ENCODE measurements at regions not wholly inside any gene's neighbourhood (a gene's known extent, or its start where the extent isn't known, plus 50 kb on each side); places are given as distances from the start of the nearest gene placed in this dataset.

GRCh38 chr5:173691931-173692330, 75.5 kb upstream of the BOD1 start:
- TF ChIP-seq CTCF (IDR thresholded peaks at IDR 0.05) = no peak
- Histone ChIP-seq H3K36me3 (no peaks in the 10 kb centered on the region), H3K4me1 (no peaks in the 10 kb centered on the region), H3K27ac (no peak overlapping the region), H3K27me3 (no peaks in the 10 kb centered on the region), H3K9me3 (peaks cover 0 to 6% (median 0%) of the 10 kb centered on the region in 3 donors), H3K4me3 (no peak overlapping the region)
- intact Hi-C loops (cut with DNase I; ENCODE audit: low total_unique reads) = no loop called here
- no peak for DNase-seq

- no peak for TF ChIP-seq CTCF (IDR thresholded peaks at IDR 0.05)
- H3K36me3 ChIP-seq = no peaks in the 10 kb centered on the region
- no peak overlapping the region for H3K27ac ChIP-seq
- no peaks in the 10 kb centered on the region for H3K4me1 ChIP-seq
- no peak overlapping the region for H3K4me3 ChIP-seq
- H3K9me3 ChIP-seq = peaks cover 0 to 6% (median 0%) of the 10 kb centered on the region in 3 donors
- no peak for DNase-seq
- H3K27me3 ChIP-seq = no peaks in the 10 kb centered on the region
- intact Hi-C loops (cut with DNase I; ENCODE audit: low total_unique reads) = no loop called here
These were observed 77.2 kb upstream of the BOD1 start for GRCh38 chr5:173693670-173694069.

GRCh38 chr5:173696216-173696615, 79.8 kb upstream of the BOD1 start:
- Histone ChIP-seq H3K4me3 (no peak overlapping the region), H3K27ac (no peak overlapping the region), H3K9me3 (peaks cover 0 to 6% (median 0%) of the 10 kb centered on the region in 3 donors), H3K4me1 (no peaks in the 10 kb centered on the region), H3K27me3 (no peaks in the 10 kb centered on the region), H3K36me3 (no peaks in the 10 kb centered on the region)
- DNase-seq = no peak
- TF ChIP-seq CTCF (IDR thresholded peaks at IDR 0.05) = no peak
- intact Hi-C loops (cut with DNase I; ENCODE audit: low total_unique reads) = no loop called here

- Histone ChIP-seq H3K4me1 (no peaks in the 10 kb centered on the region), H3K27me3 (no peaks in the 10 kb centered on the region), H3K36me3 (no peaks in the 10 kb centered on the region), H3K27ac (no peak overlapping the region), H3K9me3 (peaks cover 0 to 6% (median 0%) of the 10 kb centered on the region in 3 donors), H3K4me3 (no peak overlapping the region)
- no peak for TF ChIP-seq CTCF (IDR thresholded peaks at IDR 0.05)
- intact Hi-C loops (cut with DNase I; ENCODE audit: low total_unique reads) = no loop called here
- no peak for DNase-seq
These were observed 81.6 kb upstream of the BOD1 start for GRCh38 chr5:173697931-173698579.

- H3K9me3 ChIP-seq = no peaks in the 10 kb centered on the region
- H3K27ac ChIP-seq = no peak overlapping the region
- no peaks in the 10 kb centered on the region for H3K36me3 ChIP-seq
- TF ChIP-seq CTCF (IDR thresholded peaks at IDR 0.05) = no peak
- no peaks in the 10 kb centered on the region for H3K4me1 ChIP-seq
- H3K27me3 ChIP-seq = no peaks in the 10 kb centered on the region
- DNase-seq = no peak
- no peak overlapping the region for H3K4me3 ChIP-seq
- intact Hi-C loops (cut with DNase I; ENCODE audit: low total_unique reads) = no loop called here
These were observed 83.5 kb upstream of the BOD1 start for GRCh38 chr5:173699966-173700365.

GRCh38 chr5:173703466-173703865, 87.0 kb upstream of the BOD1 start:
- intact Hi-C loops (cut with DNase I; ENCODE audit: low total_unique reads) = no loop called here
- TF ChIP-seq CTCF (IDR thresholded peaks at IDR 0.05) = no peak

More at GRCh38 chr5:173703466-173703865, 87.0 kb upstream of the BOD1 start:
- Histone ChIP-seq H3K4me1 (peaks cover 0 to 22% (median 18%) of the 10 kb centered on the region in 4 donors), H3K9me3 (no peaks in the 10 kb centered on the region), H3K4me3 (no peak overlapping the region), H3K27me3 (no peaks in the 10 kb centered on the region), H3K27ac (no peak overlapping the region), H3K36me3 (no peaks in the 10 kb centered on the region)
- no peak for DNase-seq

All from tibial artery (tissue), 4 donors.